ENCODE measurements at regions not wholly inside any gene's neighbourhood (a gene's known extent, or its start where the extent isn't known, plus 50 kb on each side); places are given as distances from the start of the nearest gene placed in this dataset.

DNA sequence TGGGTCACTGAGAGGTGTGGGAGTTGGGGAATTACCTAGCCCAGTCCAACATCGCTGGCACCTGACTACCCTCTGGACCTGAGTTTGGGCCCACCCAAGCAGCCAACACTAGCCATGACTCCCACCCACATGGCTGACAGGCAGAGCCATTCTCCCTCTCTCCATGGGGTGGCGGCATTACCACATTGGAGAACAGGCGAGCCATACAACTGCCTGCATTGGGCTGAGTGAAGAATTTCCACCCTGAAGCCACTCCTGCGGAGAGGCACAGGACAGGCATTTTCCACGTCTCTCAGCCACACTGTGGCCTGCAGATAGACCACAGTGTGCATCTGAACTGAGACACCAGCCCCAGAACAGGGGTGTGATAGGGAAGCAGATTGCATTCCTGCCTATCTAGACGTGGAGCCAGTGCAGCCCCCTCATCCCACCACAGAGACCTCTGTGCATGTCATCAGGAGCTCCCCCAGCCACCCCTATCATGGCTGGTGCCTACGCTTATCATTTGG, 58.2 kb upstream of the ANTXRL start:
- H3K9me3 ChIP-seq (ENCODE audit: control insufficient read depth, insufficient read depth, low read length): no peaks in the 10 kb centered on the region
- peaks cover 2 to 7% of the 10 kb centered on the region in 2 donors for H3K9me3 Mint-ChIP-seq
- WGBS (ENCODE audit: insufficient coverage): 41% methylated on average over 7 of the region's 7 CpGs
- no peaks in the 10 kb centered on the region for H3K27me3 ChIP-seq (ENCODE audit: control insufficient read depth, insufficient read depth, low read length)
- no peaks in the 10 kb centered on the region for H3K36me3 ChIP-seq (ENCODE audit: control insufficient read depth, insufficient read depth, low read length)
- intact Hi-C loops (cut with micrococcal nuclease): no loop called here
- no peak overlapping the region for H3K27ac Mint-ChIP-seq
- no peaks in the 10 kb centered on the region for H3K36me3 Mint-ChIP-seq
- H3K4me3 ChIP-seq (ENCODE audit: low read length): no peak overlapping the region
- DNase-seq: peak; percentile 14 to 70
- no peak overlapping the region for H3K4me3 Mint-ChIP-seq
- peak in 2 of 3 donors; percentile 62 to 92 for ATAC-seq
- no peaks in the 10 kb centered on the region for H3K4me1 Mint-ChIP-seq
- TF ChIP-seq, protein P1, sequence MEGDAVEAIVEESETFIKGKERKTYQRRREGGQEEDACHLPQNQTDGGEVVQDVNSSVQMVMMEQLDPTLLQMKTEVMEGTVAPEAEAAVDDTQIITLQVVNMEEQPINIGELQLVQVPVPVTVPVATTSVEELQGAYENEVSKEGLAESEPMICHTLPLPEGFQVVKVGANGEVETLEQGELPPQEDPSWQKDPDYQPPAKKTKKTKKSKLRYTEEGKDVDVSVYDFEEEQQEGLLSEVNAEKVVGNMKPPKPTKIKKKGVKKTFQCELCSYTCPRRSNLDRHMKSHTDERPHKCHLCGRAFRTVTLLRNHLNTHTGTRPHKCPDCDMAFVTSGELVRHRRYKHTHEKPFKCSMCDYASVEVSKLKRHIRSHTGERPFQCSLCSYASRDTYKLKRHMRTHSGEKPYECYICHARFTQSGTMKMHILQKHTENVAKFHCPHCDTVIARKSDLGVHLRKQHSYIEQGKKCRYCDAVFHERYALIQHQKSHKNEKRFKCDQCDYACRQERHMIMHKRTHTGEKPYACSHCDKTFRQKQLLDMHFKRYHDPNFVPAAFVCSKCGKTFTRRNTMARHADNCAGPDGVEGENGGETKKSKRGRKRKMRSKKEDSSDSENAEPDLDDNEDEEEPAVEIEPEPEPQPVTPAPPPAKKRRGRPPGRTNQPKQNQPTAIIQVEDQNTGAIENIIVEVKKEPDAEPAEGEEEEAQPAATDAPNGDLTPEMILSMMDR (IDR thresholded peaks at IDR 0.05): peak; percentile 3
- H3K27me3 Mint-ChIP-seq (ENCODE audit: low read depth in 2 of 2): peaks cover 7 to 15% of the 10 kb centered on the region in 2 donors
- no peak overlapping the region for H3K27ac ChIP-seq (ENCODE audit: low read length)
- H3K4me1 ChIP-seq (ENCODE audit: control insufficient read depth, insufficient read depth, low read length): peaks cover 5% of the 10 kb centered on the region

DNA sequence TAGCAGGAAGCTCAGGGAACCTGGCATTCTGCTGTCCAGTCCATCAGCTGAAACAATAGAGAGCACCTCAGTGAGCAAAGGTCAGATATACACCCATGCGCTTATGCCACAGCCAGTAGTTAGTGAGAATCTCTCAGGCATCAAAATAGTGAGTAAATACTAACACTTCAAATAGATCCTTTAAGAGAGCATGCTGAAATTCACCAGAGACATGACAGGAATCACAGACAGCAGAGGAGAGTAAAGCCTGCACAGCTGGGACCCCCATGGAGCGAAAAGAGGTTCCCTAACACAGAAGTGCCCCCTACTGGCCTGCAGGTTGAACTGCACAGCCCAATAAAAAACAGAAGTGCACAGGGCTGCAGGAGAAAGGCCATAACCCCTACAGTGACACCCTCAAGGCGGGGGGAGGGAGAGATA, 57.6 kb upstream of the ANTXRL start:
- Histone ChIP-seq H3K27me3 (ENCODE audit: control insufficient read depth, insufficient read depth, low read length) (no peaks in the 10 kb centered on the region), H3K4me1 (ENCODE audit: control insufficient read depth, insufficient read depth, low read length) (peaks cover 5% of the 10 kb centered on the region), H3K36me3 (ENCODE audit: control insufficient read depth, insufficient read depth, low read length) (no peaks in the 10 kb centered on the region), H3K27ac (ENCODE audit: low read length) (no peak overlapping the region), H3K4me3 (ENCODE audit: low read length) (no peak overlapping the region), H3K9me3 (ENCODE audit: control insufficient read depth, insufficient read depth, low read length) (no peaks in the 10 kb centered on the region)
- H3K27me3 Mint-ChIP-seq (ENCODE audit: low read depth in 2 of 2): peaks cover 7 to 15% of the 10 kb centered on the region in 2 donors
- H3K4me1 Mint-ChIP-seq: no peaks in the 10 kb centered on the region
- H3K4me3 Mint-ChIP-seq: no peak overlapping the region
- no peak overlapping the region for H3K27ac Mint-ChIP-seq
- intact Hi-C loops (cut with micrococcal nuclease): no loop called here
- no peaks in the 10 kb centered on the region for H3K36me3 Mint-ChIP-seq
- WGBS (ENCODE audit: insufficient coverage): 63% methylated on average over 2 of the region's 3 CpGs
- ATAC-seq (peak in 1 of 3 donors; percentile 34), DNase-seq (peak in 1 of 2 donors; percentile 44)
- TF ChIP-seq, protein P1 (IDR thresholded peaks at IDR 0.05): no peak
- peaks cover 2 to 7% of the 10 kb centered on the region in 2 donors for H3K9me3 Mint-ChIP-seq

DNA sequence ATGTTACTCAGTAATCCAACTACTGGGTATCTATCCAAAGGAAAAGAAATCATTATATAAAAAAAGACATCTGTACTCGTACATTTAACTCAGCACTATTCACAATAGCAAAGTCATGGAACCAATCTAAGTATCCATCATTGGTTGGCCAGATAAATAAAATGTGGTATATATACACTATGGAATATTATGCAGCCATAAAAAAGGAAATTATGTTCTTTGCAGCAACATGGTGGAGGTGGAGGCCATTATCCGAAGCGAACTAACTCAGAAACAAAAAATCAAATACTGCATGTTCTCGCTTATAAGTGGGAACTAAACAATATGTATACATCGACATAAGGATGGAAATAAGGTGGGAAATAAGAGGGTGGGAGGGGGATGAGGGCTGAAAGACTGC, 56.2 kb upstream of the ANTXRL start:
- DNase-seq (no peak), ATAC-seq (no peak)
- H3K27ac ChIP-seq (ENCODE audit: low read length): no peak overlapping the region
- Mint-ChIP-seq H3K36me3 (no peaks in the 10 kb centered on the region), H3K9me3 (peaks cover 2 to 7% of the 10 kb centered on the region in 2 donors), H3K4me1 (no peaks in the 10 kb centered on the region), H3K4me3 (no peak overlapping the region), H3K27ac (no peak overlapping the region), H3K27me3 (ENCODE audit: low read depth in 2 of 2) (peaks cover 7 to 15% of the 10 kb centered on the region in 2 donors)
- TF ChIP-seq, protein P1 (IDR thresholded peaks at IDR 0.05): no peak
- no peaks in the 10 kb centered on the region for H3K36me3 ChIP-seq (ENCODE audit: control insufficient read depth, insufficient read depth, low read length)
- no peaks in the 10 kb centered on the region for H3K27me3 ChIP-seq (ENCODE audit: control insufficient read depth, insufficient read depth, low read length)
- 94% methylated on average over 4 of the region's 5 CpGs for WGBS (ENCODE audit: insufficient coverage)
- intact Hi-C loops (cut with micrococcal nuclease): no loop called here
- H3K4me1 ChIP-seq (ENCODE audit: control insufficient read depth, insufficient read depth, low read length): peaks cover 5% of the 10 kb centered on the region
- H3K9me3 ChIP-seq (ENCODE audit: control insufficient read depth, insufficient read depth, low read length): no peaks in the 10 kb centered on the region
- H3K4me3 ChIP-seq (ENCODE audit: low read length): no peak overlapping the region

DNA sequence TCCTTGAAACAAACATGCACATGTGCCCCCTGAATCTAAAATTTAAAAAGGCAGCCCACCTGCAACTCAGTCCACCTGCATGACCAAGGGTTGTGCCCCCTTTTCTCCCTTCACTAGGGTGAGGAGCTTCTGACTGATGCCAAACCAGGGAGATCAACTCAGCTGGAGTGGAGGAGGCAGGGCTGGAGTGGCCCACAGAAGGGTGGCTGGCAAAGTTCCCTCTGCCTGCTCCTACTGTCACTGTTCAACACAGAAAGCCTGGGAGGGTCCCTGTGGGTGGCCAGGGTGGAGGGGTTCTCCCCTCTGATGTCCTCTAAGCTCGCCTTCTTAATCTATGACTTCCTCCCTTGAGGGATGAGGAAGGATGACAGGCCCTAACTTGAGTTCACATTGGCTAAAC, 55.7 kb upstream of the ANTXRL start:
- ATAC-seq (no peak), DNase-seq (peak in 1 of 2 donors; percentile 8)
- no peaks in the 10 kb centered on the region for H3K9me3 ChIP-seq (ENCODE audit: control insufficient read depth, insufficient read depth, low read length)
- H3K27ac ChIP-seq (ENCODE audit: low read length): no peak overlapping the region
- Mint-ChIP-seq H3K4me1 (no peaks in the 10 kb centered on the region), H3K9me3 (peaks cover 2 to 7% of the 10 kb centered on the region in 2 donors), H3K4me3 (no peak overlapping the region), H3K27me3 (ENCODE audit: low read depth in 2 of 2) (peaks cover 7 to 15% of the 10 kb centered on the region in 2 donors), H3K27ac (no peak overlapping the region), H3K36me3 (no peaks in the 10 kb centered on the region)
- WGBS (ENCODE audit: insufficient coverage): 50% methylated on average over 1 of the region's 1 CpG
- H3K4me1 ChIP-seq (ENCODE audit: control insufficient read depth, insufficient read depth, low read length): peaks cover 5% of the 10 kb centered on the region
- TF ChIP-seq, protein P1 (IDR thresholded peaks at IDR 0.05): no peak
- intact Hi-C loops (cut with micrococcal nuclease): no loop called here
- H3K27me3 ChIP-seq (ENCODE audit: control insufficient read depth, insufficient read depth, low read length): no peaks in the 10 kb centered on the region
- H3K36me3 ChIP-seq (ENCODE audit: control insufficient read depth, insufficient read depth, low read length): no peaks in the 10 kb centered on the region
- H3K4me3 ChIP-seq (ENCODE audit: low read length): no peak overlapping the region

All from natural killer cell (primary cell).